HG02759 (cell line): ENCODE measurements at regions not wholly inside any gene's neighbourhood (a gene's known extent, or its start where the extent isn't known, plus 50 kb on each side); places are given as distances from the start of the nearest gene placed in this dataset.
"Not testable (repeated sequence)": the region's sequence is repeated elsewhere in the genome, so short reads cannot be mapped to it uniquely, and the experiment has no call there.

Experiments
- ATAC-seq: cut with Tn5 transposase; IDR thresholded peaks from one replicate; pipeline ENCODE4 v1.9.1; 2021; ENCODE audit warnings: mild to moderate bottlenecking, moderate library complexity; ENCODE audit not compliant: unreplicated experiment

DNA sequence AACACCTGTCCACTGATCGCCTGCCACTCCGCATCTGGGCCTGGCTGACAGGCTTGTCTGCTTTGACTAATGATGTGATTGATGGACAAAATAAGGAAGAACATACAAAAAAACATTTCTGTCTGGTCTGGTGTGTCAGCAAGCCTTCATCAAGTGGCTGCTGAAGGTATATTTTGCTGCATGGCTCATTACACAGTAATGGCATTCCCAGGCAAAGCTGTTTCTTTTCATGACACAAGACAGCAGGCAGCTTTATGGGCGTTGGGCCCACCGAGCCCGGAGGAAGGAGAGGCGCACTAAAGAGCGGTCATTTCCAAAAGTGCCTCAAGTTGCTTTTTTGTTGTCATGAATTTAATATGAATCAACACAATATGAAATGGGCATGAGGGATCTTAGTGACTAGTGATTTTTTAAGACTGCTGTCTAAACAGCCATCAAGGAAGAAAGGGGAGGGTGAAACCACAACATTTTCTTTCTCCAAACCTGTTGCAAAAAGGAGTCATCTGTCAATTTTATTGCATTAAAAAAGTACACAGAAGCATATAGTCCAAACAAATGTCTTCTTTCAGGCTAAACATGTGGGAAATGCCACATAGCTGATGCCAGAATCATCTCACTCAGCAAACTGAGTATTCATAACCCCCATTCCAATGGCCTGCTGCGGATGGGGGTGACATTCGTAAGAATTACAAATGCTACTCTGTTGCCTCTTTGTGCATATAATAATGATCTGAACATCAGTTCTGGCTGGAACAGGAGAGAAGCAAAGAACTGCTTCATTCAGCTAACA lies 476.6 kb downstream of the ZNF536 start:
- ATAC-seq = no peak

DNA sequence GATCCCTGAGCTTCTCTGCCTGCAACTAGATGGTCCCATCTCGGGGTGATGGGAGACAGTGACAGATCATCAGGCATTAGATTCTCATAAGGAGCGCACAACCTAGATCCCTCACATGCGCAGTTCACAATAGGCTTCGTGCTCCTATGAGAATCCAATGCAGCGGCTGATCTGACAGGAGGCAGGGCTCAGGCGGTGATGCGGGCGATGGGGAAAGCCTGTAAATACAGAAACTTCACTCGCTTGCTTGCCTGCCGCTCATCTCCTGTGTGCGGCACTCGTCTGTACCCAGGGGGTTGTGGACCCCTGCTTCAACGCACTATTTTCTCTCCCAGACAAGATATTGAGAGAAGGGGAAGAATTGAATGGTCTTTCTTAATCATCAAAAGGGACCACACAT lies 473.9 kb downstream of the ZNF536 start:
- no peak for ATAC-seq

DNA sequence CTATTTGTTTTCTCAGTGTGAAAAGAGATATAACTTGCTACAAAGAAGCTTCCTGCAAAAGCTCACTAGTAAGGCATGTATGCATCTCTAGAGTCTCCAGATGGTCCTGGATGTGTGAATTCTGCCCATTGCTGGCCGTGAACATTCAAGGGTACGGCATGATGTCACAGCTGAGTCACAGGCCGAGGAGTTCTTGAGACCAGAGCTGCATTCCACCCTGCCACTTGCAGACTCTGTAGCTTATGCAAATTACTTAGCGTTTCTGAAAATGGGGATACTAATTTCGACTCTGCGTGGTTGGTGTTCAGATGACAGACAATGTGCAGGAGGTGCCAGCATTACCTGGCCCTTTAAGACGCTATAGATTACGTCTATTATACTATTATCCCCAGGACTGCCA lies 470.7 kb downstream of the ZNF536 start:
- no peak for ATAC-seq

DNA sequence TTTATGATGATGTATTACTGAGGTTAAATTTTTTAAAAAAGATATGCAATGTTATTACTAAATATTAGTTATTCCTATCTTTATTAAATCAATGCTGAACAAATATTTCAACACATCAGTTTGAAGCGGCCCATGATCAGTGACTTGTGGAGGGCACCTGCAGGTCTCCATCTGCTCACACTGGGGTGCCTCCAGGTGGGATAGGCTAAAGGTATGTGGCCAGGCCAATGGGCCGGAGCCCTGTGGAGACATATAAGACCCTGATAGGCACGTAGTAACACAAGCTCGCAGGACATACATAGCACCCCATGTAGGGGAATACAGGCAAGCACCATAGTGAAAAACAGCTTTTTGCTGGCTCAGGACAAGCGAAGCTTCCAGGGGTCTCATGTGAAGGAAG lies 469.8 kb downstream of the ZNF536 start:
- no peak for ATAC-seq

DNA sequence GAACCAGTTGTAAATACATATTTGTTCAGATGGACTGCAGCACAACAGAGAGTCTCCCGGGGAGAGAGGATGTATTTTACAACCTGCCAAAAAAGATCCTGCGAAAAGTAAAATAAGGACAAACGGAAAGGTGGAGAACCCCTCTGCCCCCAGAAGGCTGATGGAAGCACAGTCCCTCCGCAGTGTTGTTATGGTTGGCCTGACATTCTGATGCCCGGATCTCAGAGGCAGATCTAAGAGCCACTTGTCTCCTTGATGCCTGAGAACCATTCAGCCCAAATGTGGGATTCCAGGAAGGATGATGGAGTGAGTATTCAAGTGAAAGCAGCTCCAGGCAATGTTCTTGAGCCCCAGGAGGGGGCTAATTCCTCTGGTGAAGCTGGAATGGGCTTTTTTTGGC lies 458.7 kb downstream of the ZNF536 start:
- ATAC-seq = no peak

DNA sequence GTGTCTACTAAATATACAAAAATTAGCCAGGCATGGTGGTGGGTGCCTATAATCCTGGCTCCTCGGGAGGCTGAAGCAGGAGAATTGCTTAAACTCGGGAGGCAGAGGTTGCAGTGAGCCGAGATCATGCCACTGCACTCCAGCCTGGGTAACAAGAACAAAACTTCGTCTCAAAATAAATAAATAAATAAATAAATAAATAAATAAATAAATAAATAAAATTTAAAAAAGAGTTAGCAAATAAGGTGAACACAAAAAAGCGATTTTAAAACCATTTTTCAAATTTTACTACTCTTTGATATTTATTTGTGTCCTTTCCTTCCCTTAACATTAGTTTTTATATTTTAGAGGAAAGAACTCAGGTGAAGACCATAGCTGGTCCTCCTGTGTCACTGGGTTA lies 453.3 kb downstream of the ZNF536 start:
- not testable (repeated sequence) for ATAC-seq

DNA sequence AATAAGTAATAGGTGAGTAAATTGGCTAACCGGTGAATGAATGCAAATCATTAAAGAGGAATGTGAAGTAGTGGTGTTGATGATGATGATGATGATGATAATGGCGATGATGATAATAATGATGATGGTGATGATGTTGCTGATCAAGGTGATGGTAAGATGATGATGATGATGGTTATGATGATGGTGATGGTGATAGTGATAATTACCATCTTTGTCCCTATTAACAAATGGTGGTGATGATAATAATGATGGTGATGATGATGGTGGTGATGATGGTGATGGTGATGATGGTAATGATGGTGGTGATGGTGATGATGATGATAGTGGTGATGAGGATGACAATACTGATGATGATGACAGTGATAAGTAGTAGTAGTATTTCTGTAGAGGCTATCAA lies 452.6 kb downstream of the ZNF536 start:
- no peak for ATAC-seq

DNA sequence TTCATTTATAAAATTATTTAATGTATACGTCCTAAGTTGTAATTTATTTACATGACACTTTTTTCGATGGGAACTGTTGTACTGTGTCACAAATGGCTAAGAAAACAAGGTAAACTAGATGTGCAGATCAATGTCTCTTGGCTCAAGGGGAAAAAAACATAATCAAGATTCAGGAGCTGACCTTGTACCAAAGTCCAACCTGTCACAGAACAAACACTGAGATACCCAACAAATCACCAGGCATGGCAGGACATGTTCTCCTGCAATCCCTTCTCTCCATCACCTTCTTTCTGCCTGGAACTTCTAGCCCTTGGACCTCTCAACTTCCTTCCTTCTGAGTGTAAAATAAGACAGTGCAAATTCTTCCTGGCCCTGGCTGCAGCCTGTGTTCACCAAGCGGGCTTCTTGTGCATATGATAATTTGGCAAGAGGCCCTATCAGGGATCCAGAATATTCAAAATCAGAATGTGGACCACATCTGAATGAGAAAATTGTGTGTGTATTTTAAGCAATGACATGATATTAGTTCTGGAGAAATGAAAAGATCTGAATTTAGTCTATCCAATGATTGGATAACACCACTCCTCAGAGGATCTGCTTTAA lies 445.9 kb downstream of the ZNF536 start:
- ATAC-seq = no peak

DNA sequence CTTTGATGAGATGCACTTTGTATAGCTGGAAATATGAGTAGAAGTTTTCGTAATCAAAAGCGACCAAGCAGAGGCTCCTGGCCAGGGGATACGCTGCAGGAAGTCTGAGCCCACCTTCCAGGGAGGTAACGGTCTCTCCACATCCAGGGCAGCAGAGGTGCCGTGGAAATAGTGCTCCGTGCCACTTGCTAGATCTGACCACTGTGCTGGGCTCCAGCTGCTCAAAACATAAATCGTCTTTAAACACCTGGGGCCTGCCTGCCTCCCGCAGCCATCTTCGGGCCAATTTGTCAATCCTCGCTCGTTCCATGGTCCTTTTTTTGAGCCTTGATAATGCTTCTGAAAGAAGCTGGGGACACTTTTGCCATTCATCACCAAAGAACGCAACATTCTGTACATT lies 445.0 kb downstream of the ZNF536 start:
- no peak for ATAC-seq

DNA sequence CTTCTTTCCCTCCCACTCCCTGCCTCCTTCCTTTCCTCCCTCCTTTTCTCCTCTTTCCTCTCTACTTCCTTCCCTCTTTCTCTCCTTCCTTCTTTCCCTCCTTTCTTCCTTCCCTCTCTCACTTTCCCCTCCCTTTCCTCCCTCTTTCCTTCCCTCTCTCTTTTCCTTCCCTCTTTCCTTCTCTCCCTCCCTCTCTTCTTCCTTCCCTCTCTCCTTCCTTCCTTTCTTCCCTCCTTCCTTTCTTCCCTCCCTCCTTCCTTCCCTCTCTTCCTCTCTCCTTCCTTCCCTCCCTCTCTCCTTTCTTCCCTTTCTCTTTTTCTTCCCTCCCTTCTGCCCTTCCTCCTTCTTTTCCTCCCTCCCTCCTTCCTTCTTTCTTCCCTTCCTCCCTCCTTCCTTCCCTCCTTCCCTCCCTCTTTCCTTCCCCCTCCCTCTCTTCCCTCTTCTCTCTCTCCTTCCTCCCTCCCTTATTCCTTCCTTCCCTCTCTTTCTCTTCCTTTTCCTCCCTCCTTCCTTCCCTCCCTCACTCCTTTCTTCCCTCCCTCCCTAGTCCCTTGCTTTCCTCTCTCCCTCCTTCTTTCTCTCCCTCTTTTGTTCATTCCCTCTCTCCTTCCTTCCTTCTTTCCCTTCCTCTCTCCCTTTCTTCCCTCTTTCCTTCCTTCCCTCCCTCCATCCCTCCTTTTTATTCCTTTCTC lies 443.9 kb downstream of the ZNF536 start:
- ATAC-seq = no peak

DNA sequence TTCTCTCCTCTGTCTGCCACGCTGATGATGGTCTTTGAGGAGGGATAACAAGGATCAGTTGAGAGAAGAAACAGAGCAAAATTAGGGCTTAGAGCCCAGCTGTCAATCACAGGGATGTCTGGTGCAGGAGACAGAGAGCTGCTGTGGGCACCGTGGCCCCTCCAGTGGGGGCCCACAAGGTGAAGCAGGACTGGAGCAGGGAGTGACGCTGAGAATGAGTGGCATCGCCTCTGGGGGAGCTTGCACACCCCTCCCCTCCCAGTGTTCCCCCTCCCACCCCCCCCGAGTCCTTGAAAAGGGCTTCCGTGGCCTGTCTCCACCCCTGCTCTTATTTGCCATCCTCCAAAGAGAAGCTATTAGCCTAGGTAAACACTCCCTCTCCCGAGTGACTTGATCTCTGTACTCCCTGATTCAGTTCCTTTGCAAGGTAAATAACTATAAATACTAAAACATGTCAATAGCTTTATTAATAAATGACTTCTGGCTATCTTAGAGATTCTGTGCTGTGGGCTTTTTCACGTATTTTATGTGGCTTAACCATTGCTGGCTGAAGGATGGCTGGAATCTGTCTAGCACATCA lies 440.0 kb downstream of the ZNF536 start:
- ATAC-seq = no peak

DNA sequence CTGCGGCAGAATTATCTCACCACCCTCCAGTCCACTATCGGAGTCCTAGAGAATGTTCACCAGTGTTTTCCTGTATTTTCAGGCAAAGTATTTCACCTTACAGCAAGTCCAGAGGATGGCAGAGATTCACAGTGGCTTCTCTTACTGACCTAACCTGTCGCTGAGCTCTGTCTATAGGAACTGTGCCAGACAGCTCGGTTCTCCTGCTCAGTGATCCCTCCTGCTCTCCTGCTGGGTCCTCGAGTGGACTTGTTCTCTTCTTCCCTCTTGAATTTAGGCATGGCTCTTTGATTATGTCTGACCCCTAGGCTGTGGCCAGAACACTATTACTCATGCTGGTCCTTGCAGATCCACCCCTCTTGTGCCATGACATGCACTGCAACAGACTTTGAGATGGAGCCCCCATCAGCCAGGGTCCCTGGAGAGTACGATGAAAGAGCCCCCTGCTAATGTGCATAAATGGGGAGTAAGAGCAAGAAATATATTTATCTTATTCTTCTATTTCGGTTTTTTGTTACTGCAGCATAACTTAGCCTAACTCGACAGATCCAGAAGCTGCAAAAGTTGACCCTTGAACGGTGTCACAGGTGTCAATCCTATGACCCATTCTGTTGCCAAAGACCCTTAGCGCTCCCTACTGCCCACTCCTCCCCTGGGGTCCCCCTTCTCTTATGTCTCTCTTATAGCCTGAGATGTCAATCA lies 439.4 kb downstream of the ZNF536 start:
- ATAC-seq = no peak

DNA sequence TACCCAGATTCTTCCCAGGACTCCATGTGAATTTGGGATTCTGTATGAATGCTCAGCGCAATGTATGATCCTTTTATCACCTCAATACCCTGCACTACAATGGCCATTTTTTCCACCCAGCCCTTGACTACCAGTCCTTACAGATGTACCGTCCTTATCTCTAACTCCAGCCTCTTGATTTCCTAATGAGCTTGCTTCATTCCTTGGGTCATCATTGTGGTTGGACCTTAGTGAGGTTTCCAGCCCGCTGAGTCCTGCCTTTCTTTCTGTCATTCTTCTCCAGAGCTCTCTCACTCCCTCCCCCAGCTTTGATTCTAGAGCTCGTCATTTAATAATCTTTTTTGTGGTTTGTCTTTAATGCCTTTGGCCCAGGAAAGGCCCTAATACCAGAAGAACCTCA lies 438.5 kb downstream of the ZNF536 start:
- ATAC-seq = no peak

DNA sequence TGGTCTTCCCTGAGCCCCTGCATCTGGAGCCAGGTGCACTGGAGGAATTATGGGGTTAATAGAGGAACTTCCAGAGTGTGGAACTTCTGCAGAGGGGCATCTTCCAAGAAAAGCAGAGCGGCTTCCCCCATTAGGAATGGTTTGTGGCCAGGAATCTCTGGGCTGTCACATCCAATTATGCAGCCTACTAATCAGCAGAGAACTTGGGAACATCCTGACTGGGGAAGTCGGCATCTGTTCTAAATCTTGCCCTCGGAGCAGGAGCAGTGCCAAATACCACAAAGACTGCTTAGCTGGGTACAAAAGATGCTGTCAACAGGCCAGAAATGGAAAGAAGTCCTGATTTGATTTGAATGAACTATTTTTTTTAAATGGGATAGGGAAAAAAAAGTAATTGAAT lies 435.1 kb downstream of the ZNF536 start:
- ATAC-seq = no peak

DNA sequence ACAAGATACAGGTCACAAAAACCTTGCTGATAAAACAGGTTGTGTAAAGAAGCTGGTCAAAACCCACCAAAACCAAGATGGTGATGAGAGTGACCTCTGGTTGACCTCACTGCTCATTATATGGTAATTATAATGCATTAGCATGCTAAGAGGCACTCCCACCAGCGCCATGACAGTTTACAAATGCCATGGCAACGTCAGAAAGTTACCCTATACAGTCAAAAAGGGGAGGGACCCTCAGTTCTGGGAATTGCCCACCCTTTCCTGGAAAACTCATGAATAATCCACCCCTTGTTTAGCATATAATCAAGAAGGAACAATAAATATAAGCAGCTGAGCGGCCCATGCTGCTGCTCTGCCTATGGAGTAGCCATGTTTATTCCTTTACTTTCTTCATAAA lies 434.1 kb downstream of the ZNF536 start:
- no peak for ATAC-seq

DNA sequence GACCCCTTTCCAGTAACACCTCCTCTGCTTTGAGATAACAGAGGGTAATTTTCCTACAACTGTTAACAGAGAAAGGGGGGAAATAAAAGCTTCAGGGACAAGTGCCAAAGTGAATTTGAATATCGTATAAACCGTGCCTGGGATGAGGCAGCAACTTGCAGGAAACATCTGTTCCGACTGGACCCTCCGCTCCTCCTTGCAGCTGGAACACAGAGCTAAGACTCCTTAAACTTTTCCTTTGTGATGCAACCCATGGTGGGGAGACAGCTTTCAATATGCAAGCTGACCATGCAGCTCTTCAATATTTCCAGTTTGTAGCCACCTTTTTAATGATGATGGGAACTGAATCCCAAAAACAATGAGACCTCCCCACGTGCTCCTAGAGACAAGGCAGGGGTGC lies 432.6 kb downstream of the ZNF536 start:
- ATAC-seq = no peak

DNA sequence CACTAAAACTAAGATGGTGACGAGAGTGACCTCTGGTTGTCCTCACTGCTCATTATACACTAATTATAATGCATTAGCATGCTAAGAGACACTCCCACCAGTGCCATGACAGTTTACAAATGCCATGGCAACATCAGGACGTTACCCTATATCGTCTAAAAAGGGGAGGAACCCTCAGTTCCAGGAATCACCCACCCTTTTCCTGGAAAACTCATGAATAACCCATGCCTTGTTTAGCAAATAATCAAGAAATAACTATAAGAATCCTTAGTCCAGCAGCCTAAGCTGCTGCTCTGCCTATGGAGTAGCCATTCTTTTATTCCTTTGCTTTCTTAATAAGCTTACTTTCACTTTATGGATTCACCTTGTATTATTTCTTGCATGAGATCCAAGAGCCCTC lies 432.1 kb downstream of the ZNF536 start:
- ATAC-seq = not testable (repeated sequence)

DNA sequence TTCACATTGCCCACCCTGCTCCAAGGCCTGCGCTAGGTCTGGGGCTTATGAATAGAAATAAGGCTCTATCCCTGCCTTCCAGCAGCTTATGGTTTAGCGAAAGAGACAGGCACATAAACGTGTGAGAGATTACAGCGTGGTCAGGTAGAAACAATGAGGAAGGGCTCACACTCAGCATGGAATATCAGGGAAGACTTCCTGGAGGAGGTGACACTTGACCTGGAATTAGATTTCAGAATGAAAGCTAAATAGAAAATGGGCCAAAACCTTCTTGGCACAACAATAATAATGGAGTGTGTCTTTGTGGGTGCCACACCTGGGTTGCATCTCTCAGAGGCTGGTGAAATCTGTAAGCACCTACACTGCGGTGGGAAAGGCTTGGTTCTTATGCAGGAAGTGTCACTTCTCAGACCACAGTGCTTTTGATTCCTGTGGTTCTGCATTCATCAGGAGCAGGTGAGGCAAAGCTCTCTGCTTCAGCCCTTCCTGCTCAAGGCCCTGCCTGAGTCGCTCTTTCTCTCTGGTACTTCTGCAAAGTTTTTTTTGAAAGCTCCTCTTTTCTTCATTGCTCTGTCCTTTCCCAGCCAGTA lies 430.3 kb downstream of the ZNF536 start:
- no peak for ATAC-seq

DNA sequence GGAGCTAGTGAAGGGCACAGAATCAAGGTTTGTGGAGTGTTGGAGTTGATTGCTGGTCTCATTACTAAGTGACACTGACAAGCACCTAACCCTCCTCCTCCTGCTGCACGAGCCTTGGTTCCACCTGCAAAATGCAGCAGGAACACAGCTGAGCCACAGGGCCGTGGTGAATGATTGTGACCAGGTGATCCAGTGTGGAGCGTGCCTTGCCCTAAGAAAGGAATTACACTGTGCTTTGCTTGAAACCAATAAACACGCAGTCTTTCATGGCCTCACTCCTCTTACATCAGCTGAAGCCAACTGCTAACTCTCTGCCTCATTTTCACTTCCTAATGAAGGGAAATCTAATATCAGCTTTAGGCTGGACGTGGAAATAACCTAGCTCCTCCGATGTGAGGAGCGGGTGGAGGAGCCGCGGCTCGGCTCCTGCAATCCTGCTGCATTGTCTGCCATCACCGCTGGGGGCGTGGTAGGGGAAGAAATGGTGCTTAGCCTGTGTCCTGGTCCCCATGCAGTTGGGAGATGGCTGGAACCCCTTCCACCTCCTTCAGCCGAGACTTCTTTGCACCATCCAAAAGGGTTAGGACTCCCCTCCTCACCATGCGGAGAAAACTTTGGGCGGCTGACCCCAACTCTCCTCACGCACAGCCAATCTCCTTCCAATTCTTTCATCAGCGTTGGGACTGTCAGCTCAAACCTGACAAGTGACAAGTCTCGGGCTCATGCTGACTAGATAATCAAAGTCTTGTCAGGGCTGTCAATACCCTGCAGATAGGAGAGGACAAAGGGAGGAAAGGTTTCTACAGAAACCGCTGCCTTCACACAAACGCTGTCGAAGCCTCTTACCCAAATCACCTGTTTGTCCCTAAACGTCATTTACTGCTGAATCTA lies 427.9 kb downstream of the ZNF536 start:
- ATAC-seq = no peak

DNA sequence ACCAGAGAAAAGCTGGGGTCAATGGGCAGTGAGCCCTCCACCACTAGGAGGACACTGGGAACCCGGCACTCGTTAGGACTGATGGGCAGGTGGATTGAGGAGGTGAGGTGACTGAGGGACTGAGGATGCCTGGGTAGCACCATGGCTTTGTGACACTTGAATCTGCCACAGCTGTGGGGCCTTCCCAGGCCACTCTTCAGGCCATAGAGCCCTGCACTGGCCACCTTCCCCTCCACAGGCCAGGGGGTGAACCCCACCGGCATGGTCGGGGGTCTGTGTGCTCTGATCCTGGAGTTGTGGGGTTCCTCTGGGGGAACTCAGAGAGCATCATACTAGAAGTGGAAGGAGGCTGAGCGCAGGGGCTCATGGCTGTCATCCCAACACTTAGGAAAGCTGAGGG lies 423.5 kb downstream of the ZNF536 start:
- ATAC-seq = no peak
